Nephron progenitor cell (in vitro differentiated cells): ENCODE measurements at regions not wholly inside any gene's neighbourhood (a gene's known extent, or its start where the extent isn't known, plus 50 kb on each side); places are given as distances from the start of the nearest gene placed in this dataset.

Source experiments
- DNase-seq: peaks from one replicate; pipeline ENCODE4 v3.0.0; 2021
- H3K27ac Mint-ChIP-seq: 2 replicates; pipeline ENCODE4 v1.8.0; 2021; ENCODE audit warnings: mild to moderate bottlenecking, moderate library complexity, mixed read lengths
- H3K27me3 Mint-ChIP-seq: 2 replicates; pipeline ENCODE4 v1.8.0; 2021; ENCODE audit warnings: mild to moderate bottlenecking, low read depth, mixed read lengths; ENCODE audit not compliant: poor library complexity
- H3K36me3 Mint-ChIP-seq: 2 replicates; pipeline ENCODE4 v1.8.0; 2021; ENCODE audit warnings: low read depth, mixed read lengths
- H3K4me1 Mint-ChIP-seq: 2 replicates; pipeline ENCODE4 v1.8.0; 2021; ENCODE audit warnings: mixed read lengths
- H3K4me3 Mint-ChIP-seq: 2 replicates; pipeline ENCODE4 v1.8.0; 2021; ENCODE audit warnings: mild to moderate bottlenecking, moderate library complexity, mixed read lengths
- H3K9me3 Mint-ChIP-seq: 2 replicates; pipeline ENCODE4 v1.8.0; 2021; ENCODE audit warnings: mild to moderate bottlenecking, moderate library complexity, mixed read lengths
- TF ChIP-seq, protein P1 (sequence below): fragments of 200-600 bp; sonication (generic); IDR thresholded peaks from 2 replicates; pipeline ENCODE4 v1.5.0; 2021; ENCODE audit warnings: antibody characterized with exemption

DNA sequence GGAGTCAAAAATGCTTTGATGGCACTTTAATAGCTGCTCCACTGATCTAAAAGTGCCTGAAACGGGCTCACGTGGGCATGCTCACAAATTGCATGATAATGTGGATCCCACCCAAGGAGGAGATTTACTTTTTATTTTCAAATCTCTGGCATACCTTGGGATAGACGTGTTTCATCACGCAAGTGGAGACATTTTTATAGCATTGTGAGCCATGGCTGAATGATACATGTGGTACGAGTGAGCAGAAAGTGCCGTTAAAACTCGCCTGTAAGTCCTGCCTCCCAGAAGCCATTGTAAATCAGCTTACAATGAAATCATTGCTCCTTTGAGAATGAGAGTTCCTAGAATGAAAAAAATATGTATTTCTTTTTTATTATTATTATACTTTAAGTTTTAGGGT, 514.7 kb downstream of the MAT2B start:
- TF ChIP-seq, protein P1, sequence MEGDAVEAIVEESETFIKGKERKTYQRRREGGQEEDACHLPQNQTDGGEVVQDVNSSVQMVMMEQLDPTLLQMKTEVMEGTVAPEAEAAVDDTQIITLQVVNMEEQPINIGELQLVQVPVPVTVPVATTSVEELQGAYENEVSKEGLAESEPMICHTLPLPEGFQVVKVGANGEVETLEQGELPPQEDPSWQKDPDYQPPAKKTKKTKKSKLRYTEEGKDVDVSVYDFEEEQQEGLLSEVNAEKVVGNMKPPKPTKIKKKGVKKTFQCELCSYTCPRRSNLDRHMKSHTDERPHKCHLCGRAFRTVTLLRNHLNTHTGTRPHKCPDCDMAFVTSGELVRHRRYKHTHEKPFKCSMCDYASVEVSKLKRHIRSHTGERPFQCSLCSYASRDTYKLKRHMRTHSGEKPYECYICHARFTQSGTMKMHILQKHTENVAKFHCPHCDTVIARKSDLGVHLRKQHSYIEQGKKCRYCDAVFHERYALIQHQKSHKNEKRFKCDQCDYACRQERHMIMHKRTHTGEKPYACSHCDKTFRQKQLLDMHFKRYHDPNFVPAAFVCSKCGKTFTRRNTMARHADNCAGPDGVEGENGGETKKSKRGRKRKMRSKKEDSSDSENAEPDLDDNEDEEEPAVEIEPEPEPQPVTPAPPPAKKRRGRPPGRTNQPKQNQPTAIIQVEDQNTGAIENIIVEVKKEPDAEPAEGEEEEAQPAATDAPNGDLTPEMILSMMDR = no peak
- Mint-ChIP-seq H3K4me3 (no peak overlapping the region), H3K9me3 (no peaks in the 10 kb centered on the region), H3K4me1 (peaks cover 21% of the 10 kb centered on the region), H3K27me3 (no peaks in the 10 kb centered on the region), H3K27ac (no peak overlapping the region), H3K36me3 (no peaks in the 10 kb centered on the region)
- DNase-seq = no peak

DNA sequence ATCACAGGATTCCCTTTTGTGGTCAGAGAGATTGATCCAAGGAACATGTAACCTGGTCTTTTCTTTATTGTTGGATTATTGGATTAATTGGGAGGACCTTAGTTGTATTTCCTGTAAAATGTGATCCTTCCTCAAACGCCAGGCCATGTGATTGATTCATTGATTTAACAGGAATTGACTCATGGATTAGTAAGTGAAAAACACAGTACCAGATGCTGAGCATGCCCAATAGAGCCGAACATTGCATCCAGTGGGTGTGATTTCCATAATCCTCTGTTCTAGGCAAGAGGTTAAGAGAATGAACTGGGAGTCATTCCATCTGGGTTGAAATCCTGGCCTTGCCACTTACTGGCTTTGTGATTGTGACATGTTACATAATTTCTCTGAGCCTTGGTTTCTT, 522.3 kb downstream of the MAT2B start:
- Mint-ChIP-seq H3K27ac (no peak overlapping the region), H3K27me3 (peaks cover 6% of the 10 kb centered on the region), H3K4me1 (no peaks in the 10 kb centered on the region), H3K4me3 (no peak overlapping the region), H3K36me3 (no peaks in the 10 kb centered on the region), H3K9me3 (no peaks in the 10 kb centered on the region)
- TF ChIP-seq, protein P1 = no peak
- no peak for DNase-seq

DNA sequence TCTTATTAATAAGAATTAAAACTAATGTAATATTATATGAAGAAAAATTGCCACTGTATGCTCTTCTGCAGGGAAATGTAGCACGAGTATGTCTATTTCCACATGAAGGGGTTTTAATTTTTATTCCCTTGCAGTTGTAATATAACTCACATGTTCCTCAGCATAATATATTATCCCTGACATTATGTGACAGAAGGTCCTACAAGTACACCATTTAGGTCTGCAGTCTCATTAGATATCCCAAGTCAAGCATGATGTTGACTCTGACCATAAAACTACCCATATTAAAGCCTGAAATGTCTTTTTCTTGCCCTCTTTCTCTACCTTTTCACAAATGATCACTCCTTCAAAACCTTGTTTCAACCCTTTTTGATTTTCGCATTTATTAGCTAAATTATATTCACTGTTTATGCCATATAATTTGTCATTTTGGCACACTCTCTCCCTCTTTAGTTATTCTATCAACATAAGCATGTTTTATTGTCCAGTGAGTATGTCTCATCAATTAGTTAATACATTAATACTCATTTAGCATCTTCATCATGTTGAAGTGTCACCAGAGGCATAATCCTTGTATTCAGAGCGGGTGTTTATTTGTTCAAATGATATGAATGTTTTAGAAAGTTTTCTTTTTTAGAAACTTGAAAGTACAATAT, 532.8 kb downstream of the MAT2B start:
- TF ChIP-seq, protein P1 = no peak
- no peaks in the 10 kb centered on the region for H3K27me3 Mint-ChIP-seq
- DNase-seq = no peak
- no peaks in the 10 kb centered on the region for H3K4me1 Mint-ChIP-seq
- H3K4me3 Mint-ChIP-seq = no peak overlapping the region
- H3K36me3 Mint-ChIP-seq = no peaks in the 10 kb centered on the region
- no peak overlapping the region for H3K27ac Mint-ChIP-seq
- H3K9me3 Mint-ChIP-seq = no peaks in the 10 kb centered on the region

DNA sequence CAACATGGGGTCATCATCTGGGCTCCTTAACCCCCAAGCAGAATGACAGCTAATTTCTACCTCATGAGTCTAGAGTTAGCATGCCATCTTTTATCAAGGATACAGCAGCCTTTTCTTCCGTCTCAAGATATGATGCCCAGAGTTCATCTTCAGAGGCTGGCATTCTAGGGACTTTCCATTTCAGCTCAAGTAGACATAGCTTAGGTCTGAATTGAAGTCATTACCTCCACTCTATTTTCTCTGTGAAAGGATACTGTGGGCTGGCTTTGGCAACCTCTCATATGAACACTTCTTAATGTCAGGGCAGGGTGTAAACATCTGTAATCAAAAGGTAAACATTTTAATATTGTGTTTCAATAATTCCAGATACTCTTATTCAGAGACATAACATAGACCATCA, 535.7 kb downstream of the MAT2B start:
- TF ChIP-seq, protein P1 = no peak
- peaks cover 2% of the 10 kb centered on the region for H3K27me3 Mint-ChIP-seq
- H3K27ac Mint-ChIP-seq = no peak overlapping the region
- no peaks in the 10 kb centered on the region for H3K36me3 Mint-ChIP-seq
- H3K4me1 Mint-ChIP-seq = no peaks in the 10 kb centered on the region
- H3K9me3 Mint-ChIP-seq = no peaks in the 10 kb centered on the region
- DNase-seq = no peak
- no peak overlapping the region for H3K4me3 Mint-ChIP-seq

DNA sequence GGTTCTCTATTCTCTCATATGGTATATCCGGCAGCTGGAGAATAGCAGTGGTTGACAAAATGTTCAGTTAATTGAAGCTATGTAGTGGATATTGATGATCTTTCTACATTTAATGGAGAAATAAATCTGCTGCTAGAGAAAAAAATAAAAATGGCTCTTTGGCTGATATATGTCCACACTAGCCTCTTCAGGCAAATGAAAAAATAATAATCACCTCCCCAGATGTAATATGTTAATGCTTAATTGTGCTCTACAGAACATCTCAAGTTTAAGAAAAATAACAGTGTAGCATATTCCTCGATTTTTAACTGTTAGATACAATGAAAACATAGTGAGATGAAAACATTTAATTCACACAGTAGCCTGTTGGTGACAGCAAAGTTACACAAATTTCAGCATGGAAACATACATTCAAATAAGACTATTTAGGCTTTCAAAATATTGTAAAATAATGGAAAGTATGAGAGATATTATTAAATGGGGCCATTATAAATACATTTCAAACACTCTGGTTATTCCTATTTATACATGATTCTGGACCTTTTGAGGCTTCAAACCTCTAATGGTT, 543.0 kb downstream of the MAT2B start:
- peaks cover 2% of the 10 kb centered on the region for H3K27me3 Mint-ChIP-seq
- no peak overlapping the region for H3K4me3 Mint-ChIP-seq
- DNase-seq = no peak
- H3K36me3 Mint-ChIP-seq = no peaks in the 10 kb centered on the region
- H3K9me3 Mint-ChIP-seq = no peaks in the 10 kb centered on the region
- TF ChIP-seq, protein P1 = no peak
- no peaks in the 10 kb centered on the region for H3K4me1 Mint-ChIP-seq
- no peak overlapping the region for H3K27ac Mint-ChIP-seq

DNA sequence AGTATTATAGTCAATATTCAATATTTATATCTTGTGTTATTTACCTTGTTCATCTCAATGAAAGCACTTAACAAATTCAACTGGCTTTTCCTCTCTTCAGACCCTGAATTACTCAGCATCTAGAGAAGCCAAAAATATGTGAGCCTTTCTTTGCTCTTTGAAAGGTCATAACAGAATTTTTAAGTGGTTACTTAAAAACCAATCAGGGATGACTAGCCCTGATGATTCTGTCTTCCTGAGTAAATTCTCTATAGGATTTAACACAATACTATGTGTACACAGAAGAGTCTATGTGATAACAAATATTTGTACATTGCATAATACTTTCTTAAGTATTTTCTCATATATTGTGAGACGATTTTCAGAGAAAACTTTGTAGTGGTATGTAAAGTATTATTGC, 546.3 kb downstream of the MAT2B start:
- no peaks in the 10 kb centered on the region for H3K4me1 Mint-ChIP-seq
- H3K9me3 Mint-ChIP-seq = no peaks in the 10 kb centered on the region
- H3K4me3 Mint-ChIP-seq = no peak overlapping the region
- no peak overlapping the region for H3K27ac Mint-ChIP-seq
- TF ChIP-seq, protein P1 = no peak
- no peak for DNase-seq
- no peaks in the 10 kb centered on the region for H3K36me3 Mint-ChIP-seq
- no peaks in the 10 kb centered on the region for H3K27me3 Mint-ChIP-seq
